ENCODE measurements at regions not wholly inside any gene's neighbourhood (a gene's known extent, or its start where the extent isn't known, plus 50 kb on each side); places are given as distances from the start of the nearest gene placed in this dataset.

DNA sequence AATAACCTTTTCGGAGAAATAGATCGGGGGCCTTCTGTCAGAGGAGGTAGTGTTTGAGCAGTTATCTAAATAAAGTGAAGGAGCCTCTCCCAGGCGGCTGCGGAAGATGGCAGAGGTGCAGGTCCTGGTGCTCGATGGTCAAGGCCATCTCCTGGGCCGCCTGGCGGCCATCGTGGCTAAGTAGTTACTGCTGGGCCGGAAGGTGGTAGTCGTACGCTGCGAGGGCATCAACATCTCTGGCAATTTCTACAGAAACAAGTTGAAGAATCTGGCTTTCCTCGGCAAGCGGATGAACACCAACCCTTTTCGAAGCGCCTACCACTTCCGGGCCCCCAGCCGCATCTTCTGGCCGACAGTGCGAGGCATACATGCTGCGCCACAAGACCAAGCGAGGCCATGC, 186.1 kb downstream of the KTN1 start:
- TF ChIP-seq, protein P1, sequence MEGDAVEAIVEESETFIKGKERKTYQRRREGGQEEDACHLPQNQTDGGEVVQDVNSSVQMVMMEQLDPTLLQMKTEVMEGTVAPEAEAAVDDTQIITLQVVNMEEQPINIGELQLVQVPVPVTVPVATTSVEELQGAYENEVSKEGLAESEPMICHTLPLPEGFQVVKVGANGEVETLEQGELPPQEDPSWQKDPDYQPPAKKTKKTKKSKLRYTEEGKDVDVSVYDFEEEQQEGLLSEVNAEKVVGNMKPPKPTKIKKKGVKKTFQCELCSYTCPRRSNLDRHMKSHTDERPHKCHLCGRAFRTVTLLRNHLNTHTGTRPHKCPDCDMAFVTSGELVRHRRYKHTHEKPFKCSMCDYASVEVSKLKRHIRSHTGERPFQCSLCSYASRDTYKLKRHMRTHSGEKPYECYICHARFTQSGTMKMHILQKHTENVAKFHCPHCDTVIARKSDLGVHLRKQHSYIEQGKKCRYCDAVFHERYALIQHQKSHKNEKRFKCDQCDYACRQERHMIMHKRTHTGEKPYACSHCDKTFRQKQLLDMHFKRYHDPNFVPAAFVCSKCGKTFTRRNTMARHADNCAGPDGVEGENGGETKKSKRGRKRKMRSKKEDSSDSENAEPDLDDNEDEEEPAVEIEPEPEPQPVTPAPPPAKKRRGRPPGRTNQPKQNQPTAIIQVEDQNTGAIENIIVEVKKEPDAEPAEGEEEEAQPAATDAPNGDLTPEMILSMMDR (IDR thresholded peaks at IDR 0.05; ENCODE audit: low read depth, low read length): no peak
- no peak for DNase-seq (ENCODE audit: extremely low read depth, low read depth)

DNA sequence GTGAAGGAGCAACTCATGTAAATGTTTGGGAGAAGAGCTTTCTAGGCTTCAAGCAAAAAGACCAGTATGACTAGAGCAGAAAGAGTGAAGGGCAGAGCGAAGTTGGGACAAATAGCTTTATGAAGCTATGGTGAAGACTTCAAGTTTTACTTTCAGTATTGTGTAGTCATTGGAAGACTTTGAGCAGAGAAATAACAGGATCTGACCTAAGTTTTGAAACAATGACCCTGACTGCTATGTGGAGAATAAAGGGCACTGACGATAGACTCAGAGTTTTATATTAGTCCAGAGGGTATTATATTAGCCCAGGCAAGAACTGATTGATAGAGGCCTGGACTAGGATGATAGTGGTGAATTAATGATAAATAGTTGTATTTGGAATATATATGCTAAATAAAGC, 187.3 kb downstream of the KTN1 start:
- TF ChIP-seq, protein P1 (IDR thresholded peaks at IDR 0.05; ENCODE audit: low read depth, low read length): no peak
- no peak for DNase-seq (ENCODE audit: extremely low read depth, low read depth)

DNA sequence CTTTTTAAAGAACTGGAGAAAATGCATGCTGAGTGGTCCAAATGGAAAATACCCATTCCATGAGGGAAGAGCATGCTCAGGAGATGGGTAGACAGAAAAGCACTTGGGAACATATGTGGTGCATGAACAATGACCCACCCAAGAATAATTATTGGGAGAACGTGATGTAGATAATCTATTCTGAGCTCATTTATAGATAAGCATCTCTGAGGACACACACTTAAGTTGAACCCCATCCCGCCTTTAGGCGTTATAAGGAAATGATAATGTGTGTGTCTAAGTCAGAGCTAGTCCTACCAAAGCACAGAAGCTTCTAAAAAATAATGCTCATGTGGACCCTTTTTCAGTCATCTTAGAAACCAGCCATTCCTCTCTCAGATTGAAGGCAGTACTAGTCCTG, 189.9 kb downstream of the KTN1 start:
- TF ChIP-seq, protein P1 (IDR thresholded peaks at IDR 0.05; ENCODE audit: low read depth, low read length): no peak
- DNase-seq (ENCODE audit: extremely low read depth, low read depth): no peak

DNA sequence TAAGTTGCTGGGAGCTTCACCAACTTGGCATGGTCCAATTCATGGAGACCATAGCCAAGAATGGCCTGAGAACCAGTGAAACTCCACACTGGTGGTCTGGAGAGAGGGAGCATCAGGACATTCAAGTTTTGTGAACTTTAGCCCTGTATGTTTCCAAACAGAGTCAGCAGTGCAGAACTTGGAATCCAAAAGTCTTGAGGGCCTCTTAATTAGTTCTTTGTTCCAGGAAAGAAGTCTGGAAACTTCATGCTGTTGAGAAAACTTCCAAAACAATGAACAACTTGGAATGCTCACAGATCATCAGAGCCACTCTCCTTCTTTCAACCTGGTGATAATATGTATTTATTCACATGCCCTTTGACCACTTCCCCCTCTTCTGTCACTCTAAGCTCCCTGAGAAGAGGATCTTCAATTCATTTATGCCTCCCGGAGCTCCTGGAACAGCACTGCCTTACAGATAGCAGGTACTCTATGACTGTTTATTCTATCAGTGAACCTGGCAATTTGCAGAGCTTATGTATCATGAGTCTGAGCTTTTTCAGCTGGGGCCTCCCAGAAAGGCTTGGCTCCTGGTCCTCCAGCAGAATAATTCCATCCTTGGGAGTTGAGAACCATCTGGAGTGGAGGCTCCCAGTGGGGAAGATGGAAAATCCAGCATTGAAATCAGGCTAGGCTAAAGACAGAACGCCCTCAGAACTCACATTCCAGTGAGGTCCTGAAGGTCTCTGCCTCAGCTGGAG, 191.4 kb downstream of the KTN1 start:
- no peak for DNase-seq (ENCODE audit: extremely low read depth, low read depth)
- TF ChIP-seq, protein P1 (IDR thresholded peaks at IDR 0.05; ENCODE audit: low read depth, low read length): no peak

DNA sequence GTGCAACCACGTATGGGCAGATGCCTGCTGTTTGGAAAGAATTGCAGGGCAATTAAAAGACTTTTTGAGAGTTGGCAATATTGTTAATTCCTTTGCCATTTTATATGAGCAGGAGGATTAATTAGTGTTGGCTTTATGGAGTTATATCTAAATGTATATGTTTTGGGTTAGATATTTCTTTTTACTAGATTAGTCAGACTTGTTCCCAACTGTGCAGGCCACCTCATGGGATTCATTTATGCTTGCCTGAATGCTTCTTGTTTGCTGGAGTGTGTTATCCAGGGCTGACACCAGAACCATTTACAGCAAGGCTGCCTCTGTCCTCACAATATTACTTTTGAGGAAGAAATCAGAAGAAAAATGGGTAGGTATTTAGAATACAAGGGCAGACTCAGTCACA, 192.5 kb downstream of the KTN1 start:
- no peak for DNase-seq (ENCODE audit: extremely low read depth, low read depth)
- TF ChIP-seq, protein P1 (IDR thresholded peaks at IDR 0.05; ENCODE audit: low read depth, low read length): no peak

DNA sequence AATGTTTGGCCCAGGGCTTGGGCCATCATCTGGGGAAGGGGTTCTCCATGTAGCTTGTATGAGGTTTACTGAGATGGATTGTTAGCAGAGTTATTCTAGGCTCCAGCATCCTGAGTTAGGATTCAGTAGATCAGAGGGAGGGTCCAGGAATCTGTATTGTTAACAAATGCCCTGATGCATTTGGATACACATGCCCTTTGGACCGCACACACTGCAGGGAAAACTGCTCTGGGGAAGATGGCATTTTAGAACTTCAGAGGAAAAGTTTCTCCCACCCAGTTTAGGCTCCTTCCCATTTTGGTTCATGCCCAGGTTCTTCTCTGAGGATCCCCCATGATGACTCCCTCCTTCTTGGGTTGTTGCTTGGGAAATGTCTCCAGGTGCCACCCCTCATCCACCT, 193.3 kb downstream of the KTN1 start:
- TF ChIP-seq, protein P1 (IDR thresholded peaks at IDR 0.05; ENCODE audit: low read depth, low read length): no peak
- DNase-seq (ENCODE audit: extremely low read depth, low read depth): no peak

DNA sequence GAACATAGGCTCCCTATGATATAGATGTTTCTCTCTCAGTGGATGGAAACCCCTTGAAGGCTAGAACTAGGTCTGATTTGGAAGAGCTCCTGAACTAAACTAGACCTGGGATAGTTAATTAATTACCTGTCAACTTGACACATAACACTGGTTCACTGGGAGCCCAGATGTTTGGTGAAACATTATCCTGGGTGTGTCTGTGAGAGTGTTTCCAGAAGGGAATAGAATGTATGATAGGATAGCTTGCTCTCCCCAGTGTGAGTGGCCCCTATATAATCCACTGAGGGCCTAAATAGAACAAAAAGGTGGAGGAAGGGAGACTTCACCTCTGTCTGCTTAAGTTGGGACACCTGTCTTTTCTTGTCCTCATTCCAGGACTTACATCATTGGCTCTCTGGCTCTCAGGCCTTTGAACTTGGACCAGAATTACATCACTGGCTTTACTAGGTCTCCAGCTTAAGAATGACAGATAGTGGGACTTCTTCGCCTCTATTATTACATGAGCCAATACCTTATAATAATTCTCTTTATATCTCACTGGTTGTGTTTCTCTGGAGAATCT, 194.1 kb downstream of the KTN1 start:
- DNase-seq (ENCODE audit: extremely low read depth, low read depth): no peak
- TF ChIP-seq, protein P1 (IDR thresholded peaks at IDR 0.05; ENCODE audit: low read depth, low read length): no peak
